ENCODE measurements at regions not wholly inside any gene's neighbourhood (a gene's known extent, or its start where the extent isn't known, plus 50 kb on each side); places are given as distances from the start of the nearest gene placed in this dataset.
A peak's percentile ranks its signal among the peaks of the same experiment; 100 is the strongest.

DNA sequence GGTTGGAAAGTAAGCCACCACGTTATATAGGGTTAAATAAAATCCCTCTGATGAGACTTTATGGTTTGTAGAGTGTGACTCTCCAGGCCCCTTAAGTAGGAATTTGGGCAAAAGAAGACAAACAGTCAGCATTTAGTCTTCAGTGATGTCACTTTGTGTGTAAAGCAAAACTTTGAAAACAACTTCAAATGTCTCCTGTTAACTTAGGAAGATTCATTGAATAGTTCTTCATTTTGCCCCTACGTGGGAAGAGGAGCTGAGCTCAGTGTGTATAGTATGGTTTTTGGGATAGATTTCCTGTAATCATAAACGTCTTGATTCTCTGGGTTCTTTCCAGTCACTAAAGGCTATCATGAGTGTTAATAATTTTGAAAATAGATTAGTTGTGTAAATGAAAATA is 101.3 kb downstream of the GADD45G start:
- ATAC-seq (ENCODE audit: low read depth), result no peak
- TF ChIP-seq, protein P1, sequence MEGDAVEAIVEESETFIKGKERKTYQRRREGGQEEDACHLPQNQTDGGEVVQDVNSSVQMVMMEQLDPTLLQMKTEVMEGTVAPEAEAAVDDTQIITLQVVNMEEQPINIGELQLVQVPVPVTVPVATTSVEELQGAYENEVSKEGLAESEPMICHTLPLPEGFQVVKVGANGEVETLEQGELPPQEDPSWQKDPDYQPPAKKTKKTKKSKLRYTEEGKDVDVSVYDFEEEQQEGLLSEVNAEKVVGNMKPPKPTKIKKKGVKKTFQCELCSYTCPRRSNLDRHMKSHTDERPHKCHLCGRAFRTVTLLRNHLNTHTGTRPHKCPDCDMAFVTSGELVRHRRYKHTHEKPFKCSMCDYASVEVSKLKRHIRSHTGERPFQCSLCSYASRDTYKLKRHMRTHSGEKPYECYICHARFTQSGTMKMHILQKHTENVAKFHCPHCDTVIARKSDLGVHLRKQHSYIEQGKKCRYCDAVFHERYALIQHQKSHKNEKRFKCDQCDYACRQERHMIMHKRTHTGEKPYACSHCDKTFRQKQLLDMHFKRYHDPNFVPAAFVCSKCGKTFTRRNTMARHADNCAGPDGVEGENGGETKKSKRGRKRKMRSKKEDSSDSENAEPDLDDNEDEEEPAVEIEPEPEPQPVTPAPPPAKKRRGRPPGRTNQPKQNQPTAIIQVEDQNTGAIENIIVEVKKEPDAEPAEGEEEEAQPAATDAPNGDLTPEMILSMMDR (IDR thresholded peaks at IDR 0.05; ENCODE audit: poor library complexity, severe bottlenecking), result no peak
- Histone ChIP-seq H3K36me3 (ENCODE audit: low read depth) (no peaks in the 10 kb centered on the region), H3K9me3 (ENCODE audit: severe bottlenecking) (no peaks in the 10 kb centered on the region), H3K27ac (ENCODE audit: poor library complexity, severe bottlenecking) (no peak overlapping the region), H3K27me3 (ENCODE audit: insufficient read depth, poor library complexity, severe bottlenecking) (peaks cover 7% of the 10 kb centered on the region), H3K4me3 (ENCODE audit: severe bottlenecking) (no peak overlapping the region), H3K4me1 (ENCODE audit: insufficient read depth, poor library complexity, severe bottlenecking) (no peaks in the 10 kb centered on the region)
- DNase-seq (ENCODE audit: low spot score), result no peak

DNA sequence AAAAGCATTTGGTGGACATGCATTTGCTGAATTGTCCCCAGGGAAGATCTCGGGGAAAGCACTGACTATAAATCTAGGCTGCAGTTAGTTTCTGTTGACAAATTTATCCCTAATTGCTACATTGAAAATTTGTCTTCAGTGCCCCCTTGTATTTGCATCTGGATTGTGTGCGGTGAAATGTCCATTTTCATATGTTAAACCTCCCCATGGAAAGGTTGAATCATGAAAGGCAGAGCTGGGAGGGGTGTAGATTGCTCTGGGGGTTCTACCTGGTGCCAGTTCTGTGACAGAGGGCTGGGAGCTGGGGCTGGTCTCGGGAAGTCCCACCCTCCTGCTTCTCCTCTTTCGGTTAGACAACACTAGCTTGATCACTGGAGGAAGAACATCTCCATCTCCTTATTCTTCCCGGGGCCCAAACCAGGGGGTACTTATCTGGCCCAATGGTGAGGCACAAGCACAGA is 101.9 kb downstream of the GADD45G start:
- TF ChIP-seq, protein P1 (IDR thresholded peaks at IDR 0.05; ENCODE audit: poor library complexity, severe bottlenecking), result no peak
- Histone ChIP-seq H3K27ac (ENCODE audit: poor library complexity, severe bottlenecking) (no peak overlapping the region), H3K4me1 (ENCODE audit: insufficient read depth, poor library complexity, severe bottlenecking) (no peaks in the 10 kb centered on the region), H3K9me3 (ENCODE audit: severe bottlenecking) (no peaks in the 10 kb centered on the region), H3K4me3 (ENCODE audit: severe bottlenecking) (no peak overlapping the region), H3K36me3 (ENCODE audit: low read depth) (no peaks in the 10 kb centered on the region), H3K27me3 (ENCODE audit: insufficient read depth, poor library complexity, severe bottlenecking) (peaks cover 7% of the 10 kb centered on the region)
- DNase-seq (ENCODE audit: low spot score), result no peak
- no peak for ATAC-seq (ENCODE audit: low read depth)

DNA sequence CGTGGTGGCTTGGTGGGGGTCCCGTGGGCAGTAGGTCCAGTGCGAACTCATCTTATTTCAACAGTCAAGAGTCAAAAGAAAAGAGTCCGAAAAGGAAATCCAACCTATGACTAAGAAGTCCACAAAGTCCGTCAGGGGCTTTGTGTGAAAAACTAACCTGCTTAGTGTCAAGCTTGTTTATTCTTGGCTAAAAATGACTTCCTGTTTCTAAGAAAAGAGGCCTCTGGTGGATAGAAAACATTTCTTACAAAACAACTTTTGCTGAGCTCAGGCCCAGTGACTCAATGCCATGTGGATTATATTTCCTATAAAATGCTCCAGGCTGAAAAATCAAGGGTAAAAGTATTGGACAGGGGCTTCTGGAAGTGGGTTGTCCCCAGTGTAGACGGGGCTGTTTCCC is 105.9 kb downstream of the GADD45G start:
- TF ChIP-seq, protein P1 (IDR thresholded peaks at IDR 0.05; ENCODE audit: poor library complexity, severe bottlenecking), result no peak
- ATAC-seq (ENCODE audit: low read depth) (peak; percentile 38; the same call in 1 of the 3 replicates), DNase-seq (ENCODE audit: low spot score) (no peak)
- H3K4me3 ChIP-seq (ENCODE audit: severe bottlenecking), result no peak overlapping the region
- H3K36me3 ChIP-seq (ENCODE audit: low read depth), result no peaks in the 10 kb centered on the region
- H3K27ac ChIP-seq (ENCODE audit: poor library complexity, severe bottlenecking), result no peak overlapping the region
- H3K9me3 ChIP-seq (ENCODE audit: severe bottlenecking), result no peaks in the 10 kb centered on the region
- peaks cover 2% of the 10 kb centered on the region for H3K27me3 ChIP-seq (ENCODE audit: insufficient read depth, poor library complexity, severe bottlenecking)
- no peaks in the 10 kb centered on the region for H3K4me1 ChIP-seq (ENCODE audit: insufficient read depth, poor library complexity, severe bottlenecking)

DNA sequence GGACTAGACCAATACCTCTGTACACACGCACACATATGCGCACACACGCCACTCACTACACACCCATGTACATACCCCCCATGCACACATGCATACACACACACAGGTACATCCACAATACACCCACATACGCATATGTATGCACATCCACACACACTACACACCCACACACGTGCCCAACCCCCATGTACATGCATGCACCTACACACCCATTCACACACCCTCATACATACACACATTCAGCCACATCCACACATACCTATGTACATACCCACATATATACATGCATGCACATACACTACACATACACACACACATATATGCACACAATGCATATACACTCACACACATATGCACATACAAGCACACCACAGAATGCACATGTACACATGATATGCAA is 107.1 kb downstream of the GADD45G start:
- no peaks in the 10 kb centered on the region for H3K9me3 ChIP-seq (ENCODE audit: severe bottlenecking)
- H3K4me3 ChIP-seq (ENCODE audit: severe bottlenecking), result no peak overlapping the region
- DNase-seq (ENCODE audit: low spot score) (no peak), ATAC-seq (ENCODE audit: low read depth) (no peak)
- no peak overlapping the region for H3K27ac ChIP-seq (ENCODE audit: poor library complexity, severe bottlenecking)
- H3K36me3 ChIP-seq (ENCODE audit: low read depth), result no peaks in the 10 kb centered on the region
- H3K27me3 ChIP-seq (ENCODE audit: insufficient read depth, poor library complexity, severe bottlenecking), result no peaks in the 10 kb centered on the region
- TF ChIP-seq, protein P1 (IDR thresholded peaks at IDR 0.05; ENCODE audit: poor library complexity, severe bottlenecking), result no peak
- no peaks in the 10 kb centered on the region for H3K4me1 ChIP-seq (ENCODE audit: insufficient read depth, poor library complexity, severe bottlenecking)

DNA sequence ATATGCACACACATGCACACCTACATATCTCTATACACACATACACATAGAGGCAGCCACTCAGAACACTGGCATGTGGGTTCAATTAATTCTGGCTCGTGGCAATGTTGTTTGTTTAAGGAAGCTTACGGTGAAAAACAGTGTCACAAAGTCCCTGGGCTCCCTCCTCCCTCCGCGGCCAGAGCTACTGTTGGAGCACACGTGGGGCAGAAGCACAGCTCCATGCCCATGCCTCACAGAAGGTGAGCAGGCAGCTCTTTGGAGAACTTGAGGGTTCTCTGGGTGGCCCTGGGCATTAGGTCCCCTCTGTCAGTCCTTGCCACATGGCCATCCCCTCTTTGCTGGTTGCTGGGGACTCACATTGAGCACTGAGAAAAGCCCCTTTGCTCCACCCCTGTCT is 107.5 kb downstream of the GADD45G start:
- no peaks in the 10 kb centered on the region for H3K36me3 ChIP-seq (ENCODE audit: low read depth)
- TF ChIP-seq, protein P1 (IDR thresholded peaks at IDR 0.05; ENCODE audit: poor library complexity, severe bottlenecking), result no peak
- no peaks in the 10 kb centered on the region for H3K4me1 ChIP-seq (ENCODE audit: insufficient read depth, poor library complexity, severe bottlenecking)
- H3K27me3 ChIP-seq (ENCODE audit: insufficient read depth, poor library complexity, severe bottlenecking), result no peaks in the 10 kb centered on the region
- no peak overlapping the region for H3K27ac ChIP-seq (ENCODE audit: poor library complexity, severe bottlenecking)
- DNase-seq (ENCODE audit: low spot score) (no peak), ATAC-seq (ENCODE audit: low read depth) (no peak)
- H3K4me3 ChIP-seq (ENCODE audit: severe bottlenecking), result no peak overlapping the region
- no peaks in the 10 kb centered on the region for H3K9me3 ChIP-seq (ENCODE audit: severe bottlenecking)
